CD4-positive, alpha-beta T cell treated with Interleukin-10 for 1 hour (primary cell): ENCODE measurements at regions not wholly inside any gene's neighbourhood (a gene's known extent, or its start where the extent isn't known, plus 50 kb on each side); places are given as distances from the start of the nearest gene placed in this dataset.

Source experiments
- DNase-seq: peaks from one replicate; pipeline ENCODE4 v3.0.0-alpha.2; 2020

- no peak for DNase-seq
Measured at GRCh38 chr4:128347175-128347868, 59.7 kb upstream of the PGRMC2 start.

- no peak for DNase-seq
Measured at GRCh38 chr4:128346054-128346716, 58.6 kb upstream of the PGRMC2 start.

- DNase-seq = no peak
Measured at GRCh38 chr4:128345650-128346049, 58.0 kb upstream of the PGRMC2 start.

GRCh38 chr4:128342762-128343161, 55.1 kb upstream of the PGRMC2 start:
- no peak for DNase-seq

GRCh38 chr4:128341634-128342033, 54.0 kb upstream of the PGRMC2 start:
- no peak for DNase-seq

- DNase-seq = no peak
Measured at GRCh38 chr4:128338634-128339355, 51.2 kb upstream of the PGRMC2 start.

GRCh38 chr4:128337863-128338262, 50.2 kb upstream of the PGRMC2 start:
- DNase-seq = no peak
